22Rv1 (cell line): ENCODE measurements at regions not wholly inside any gene's neighbourhood (a gene's known extent, or its start where the extent isn't known, plus 50 kb on each side); places are given as distances from the start of the nearest gene placed in this dataset.

Source experiments
- CTCF ChIP-seq: fragments of 450-650 bp; IDR thresholded peaks from 2 replicates; pipeline ENCODE4 v1.5.1; 2017; ENCODE audit warnings: mild to moderate bottlenecking
- ZFX ChIP-seq: fragments of 450-650 bp; IDR thresholded peaks from 2 replicates; pipeline ENCODE4 v1.6.1; 2017; ENCODE audit warnings: antibody characterized with exemption, borderline replicate concordance

- TF ChIP-seq CTCF, result no peak
- no peak for TF ChIP-seq ZFX
Observed at GRCh38 chr13:110971486-110971885, 56.6 kb upstream of the ANKRD10 start.
